ENCODE measurements at regions not wholly inside any gene's neighbourhood (a gene's known extent, or its start where the extent isn't known, plus 50 kb on each side); places are given as distances from the start of the nearest gene placed in this dataset.

- no peak for DNase-seq (ENCODE audit: low spot score)
Observed at GRCh38 chr14:34350903-34351302, 111.1 kb downstream of the SPTSSA start.

- no peak for DNase-seq (ENCODE audit: low spot score)
Observed at GRCh38 chr14:34348592-34348991, 113.4 kb downstream of the SPTSSA start.

GRCh38 chr14:34347683-34348082 is 114.4 kb downstream of the SPTSSA start:
- no peak for DNase-seq (ENCODE audit: low spot score)

GRCh38 chr14:34345718-34346465 is 116.1 kb downstream of the SPTSSA start:
- DNase-seq (ENCODE audit: low spot score): no peak

- DNase-seq (ENCODE audit: low spot score): no peak
Observed at GRCh38 chr14:34344318-34344717, 117.7 kb downstream of the SPTSSA start.

GRCh38 chr14:34340025-34340625 is 121.9 kb downstream of the SPTSSA start:
- DNase-seq (ENCODE audit: low spot score): no peak

- DNase-seq (ENCODE audit: low spot score): no peak
Observed at GRCh38 chr14:34338056-34338455, 124.0 kb downstream of the SPTSSA start.

GRCh38 chr14:34336501-34336900 is 125.5 kb downstream of the SPTSSA start:
- DNase-seq (ENCODE audit: low spot score): no peak

GRCh38 chr14:34335968-34336367 is 126.1 kb downstream of the SPTSSA start:
- DNase-seq (ENCODE audit: low spot score): no peak

GRCh38 chr14:34334329-34334728 is 127.7 kb downstream of the SPTSSA start:
- DNase-seq (ENCODE audit: low spot score): no peak

GRCh38 chr14:34331728-34332623 is 130.1 kb downstream of the SPTSSA start:
- peak; percentile 67 for DNase-seq (ENCODE audit: low spot score)

- DNase-seq (ENCODE audit: low spot score): no peak
Observed at GRCh38 chr14:34330846-34331245, 131.2 kb downstream of the SPTSSA start.

GRCh38 chr14:34329301-34329700 is 132.7 kb downstream of the SPTSSA start:
- DNase-seq (ENCODE audit: low spot score): no peak

GRCh38 chr14:34328178-34328577 is 133.9 kb downstream of the SPTSSA start:
- DNase-seq (ENCODE audit: low spot score): no peak

- DNase-seq (ENCODE audit: low spot score): no peak
Observed at GRCh38 chr14:34325493-34325892, 136.5 kb downstream of the SPTSSA start.

GRCh38 chr14:34324363-34324795 is 137.7 kb downstream of the SPTSSA start:
- DNase-seq (ENCODE audit: low spot score): peak; percentile 42

GRCh38 chr14:34322940-34323418 is 139.1 kb downstream of the SPTSSA start:
- DNase-seq (ENCODE audit: low spot score): peak; percentile 45

- no peak for DNase-seq (ENCODE audit: low spot score)
Observed at GRCh38 chr14:34319140-34319539, 142.9 kb downstream of the SPTSSA start.

- DNase-seq (ENCODE audit: low spot score): no peak
Observed at GRCh38 chr14:34318014-34318413, 144.0 kb downstream of the SPTSSA start.

GRCh38 chr14:34310724-34311123 is 151.3 kb downstream of the SPTSSA start:
- no peak for DNase-seq (ENCODE audit: low spot score)

- no peak for DNase-seq (ENCODE audit: low spot score)
Observed at GRCh38 chr14:34303811-34304210, 158.2 kb downstream of the SPTSSA start.

GRCh38 chr14:34302654-34303053 is 159.4 kb downstream of the SPTSSA start:
- peak; percentile 84 for DNase-seq (ENCODE audit: low spot score)

All from umbilical cord (tissue), 1 donor.